Embryonic facial prominence (tissue), 1 donor: ENCODE measurements at regions not wholly inside any gene's neighbourhood (a gene's known extent, or its start where the extent isn't known, plus 50 kb on each side); places are given as distances from the start of the nearest gene placed in this dataset.
"Not testable (repeated sequence)": the region's sequence is repeated elsewhere in the genome, so short reads cannot be mapped to it uniquely, and the experiment has no call there.

ENCODE experiments used
- DNase-seq: peaks from one replicate; pipeline ENCODE4 v3.0.0-alpha.2; 2016; ENCODE audit errors: extremely low spot score

GRCh38 chr10:63843107-63843506 lies 321.9 kb downstream of the REEP3 start:
- DNase-seq = no peak

- not testable (repeated sequence) for DNase-seq
Observed at GRCh38 chr10:63848871-63849270, 327.7 kb downstream of the REEP3 start.

- DNase-seq = no peak
Observed at GRCh38 chr10:63862860-63863259, 341.7 kb downstream of the REEP3 start.

- DNase-seq = no peak
Observed at GRCh38 chr10:63865210-63865609, 344.0 kb downstream of the REEP3 start.

- peak; percentile 61 for DNase-seq
Observed at GRCh38 chr10:63866075-63866746, 345.0 kb downstream of the REEP3 start.

GRCh38 chr10:63866747-63867140 lies 345.5 kb downstream of the REEP3 start:
- peak; percentile 19 for DNase-seq

GRCh38 chr10:63878428-63878827 lies 357.2 kb downstream of the REEP3 start:
- no peak for DNase-seq

- no peak for DNase-seq
Observed at GRCh38 chr10:63883861-63884260, 362.7 kb downstream of the REEP3 start.

- no peak for DNase-seq
Observed at GRCh38 chr10:63884426-63884825, 363.2 kb downstream of the REEP3 start.

GRCh38 chr10:63885156-63885555 lies 364.0 kb downstream of the REEP3 start:
- DNase-seq = no peak

GRCh38 chr10:63886281-63887022 lies 365.3 kb downstream of the REEP3 start:
- DNase-seq = no peak

- DNase-seq = no peak
Observed at GRCh38 chr10:63887023-63887589, 365.9 kb downstream of the REEP3 start.

GRCh38 chr10:63887600-63888370 lies 366.6 kb downstream of the REEP3 start:
- DNase-seq = no peak

- no peak for DNase-seq
Observed at GRCh38 chr10:63889803-63890202, 368.6 kb downstream of the REEP3 start.

GRCh38 chr10:63896992-63897391 lies 375.8 kb downstream of the REEP3 start:
- no peak for DNase-seq

- no peak for DNase-seq
Observed at GRCh38 chr10:63899673-63900300, 378.6 kb downstream of the REEP3 start.

- no peak for DNase-seq
Observed at GRCh38 chr10:63901228-63901627, 380.0 kb downstream of the REEP3 start.

- DNase-seq = no peak
Observed at GRCh38 chr10:63901881-63902280, 380.7 kb downstream of the REEP3 start.

- no peak for DNase-seq
Observed at GRCh38 chr10:63910806-63911205, 389.6 kb downstream of the REEP3 start.

GRCh38 chr10:63915240-63915639 lies 394.0 kb downstream of the REEP3 start:
- DNase-seq = no peak

- no peak for DNase-seq
Observed at GRCh38 chr10:63917363-63917762, 396.2 kb downstream of the REEP3 start.
